H1 (cell line): ENCODE measurements at regions not wholly inside any gene's neighbourhood (a gene's known extent, or its start where the extent isn't known, plus 50 kb on each side); places are given as distances from the start of the nearest gene placed in this dataset.

Experiments
- CTCF ChIA-PET: fragments of 300-600 bp; sonication (Branson Sonifier 250); formaldehyde crosslinking; loops from one replicate; lab custom pipeline; 2021; ENCODE audit not compliant: partially characterized antibody; lab: Charles Lee
- POLR2A ChIA-PET: fragments of 300-600 bp; sonication (Branson Sonifier 250); formaldehyde crosslinking; loops from one replicate; lab custom pipeline; 2021; ENCODE audit warnings: inconsistent platforms; ENCODE audit not compliant: partially characterized antibody; lab: Charles Lee
- DNase-seq, 2 experiments: peaks; one replicate each; pipeline versions ENCODE4 v3.0.0 to v3.0.0-alpha.2; 2010 to 2022; ENCODE audit warnings: low spot score in 2 of 2, low read depth in 1 of 2, mixed read lengths in 1 of 2
- FAIRE-seq: peaks from 2 replicates; lab custom pipeline; 2011; peaks lifted over from hg19 to GRCh38; lab: Jason Lieb, UNC
- H2AFZ ChIP-seq: 2 replicates; pipeline ENCODE4 v1.8.1; 2012; ENCODE audit warnings: low read length, inconsistent platforms
- H2AK5ac ChIP-seq: 2 replicates; pipeline ENCODE4 v1.6.1; 2013; ENCODE audit warnings: low read depth, low read length
- H2BK120ac ChIP-seq: replicated peaks from 2 replicates; pipeline ENCODE3; 2013; ENCODE audit warnings: low read depth, low read length, inconsistent platforms
- H2BK12ac ChIP-seq: 2 replicates; pipeline ENCODE4 v1.6.1; 2013; ENCODE audit warnings: low read depth, low read length
- H2BK15ac ChIP-seq: 2 replicates; pipeline ENCODE4 v1.6.1; 2013; ENCODE audit warnings: low read length
- H2BK20ac ChIP-seq: 2 replicates; pipeline ENCODE4 v1.6.1; 2013; ENCODE audit warnings: low read length
- H2BK5ac ChIP-seq: 2 replicates; pipeline ENCODE4 v1.6.1; 2013; ENCODE audit warnings: low read depth, low read length
- H3K14ac ChIP-seq: 2 replicates; pipeline ENCODE4 v1.6.1; 2013; ENCODE audit warnings: inconsistent platforms; ENCODE audit not compliant: insufficient read length
- H3K18ac ChIP-seq: 2 replicates; pipeline ENCODE4 v1.6.1; 2013; ENCODE audit warnings: low read length; ENCODE audit errors: extremely low read depth
- H3K23ac ChIP-seq: 2 replicates; pipeline ENCODE4 v1.6.1; 2013; ENCODE audit warnings: inconsistent platforms; ENCODE audit not compliant: insufficient read length
- H3K23me2 ChIP-seq: 2 replicates; pipeline ENCODE4 v1.6.1; 2013; ENCODE audit warnings: low read depth, low read length
- H3K27ac ChIP-seq: 2 replicates; pipeline ENCODE4 v1.6.1; 2011; ENCODE audit warnings: low read depth, low read length, inconsistent platforms
- H3K27me3 ChIP-seq, 4 experiments: replicated peaks in 1 of 4; 1 replicate in 1 of 4; 2 replicates in 3 of 4; pipeline versions ENCODE4 v1.6.1 to v1.8.1; 2011 to 2013; ENCODE audit warnings: low read length in 3 of 4, mild to moderate bottlenecking in 3 of 4, inconsistent platforms in 2 of 4, mixed read lengths in 2 of 4, moderate library complexity in 1 of 4; ENCODE audit not compliant: control insufficient read depth in 3 of 4, insufficient read depth in 3 of 4; ENCODE audit errors: extremely low read depth in 1 of 4
- H3K36me3 ChIP-seq, 4 experiments: 2 replicates each; pipeline versions ENCODE4 v1.6.1 to v1.8.1; 2011 to 2013; ENCODE audit warnings: mild to moderate bottlenecking in 4 of 4, low read length in 3 of 4, moderate library complexity in 2 of 4, control low read depth in 1 of 4, inconsistent platforms in 1 of 4; ENCODE audit not compliant: insufficient read depth in 4 of 4, control insufficient read depth in 2 of 4
- H3K4ac ChIP-seq: replicated peaks from 2 replicates; pipeline ENCODE3; 2013; ENCODE audit warnings: low read length, low read depth, mixed read lengths, inconsistent platforms; ENCODE audit not compliant: insufficient read length
- H3K4me1 ChIP-seq, 4 experiments: replicated peaks in 1 of 4; 1 replicate in 1 of 4; 2 replicates in 3 of 4; pipeline versions ENCODE4 v1.6.1 to v1.8.1; 2011 to 2013; ENCODE audit warnings: low read length in 3 of 4, inconsistent platforms in 2 of 4, mixed read lengths in 1 of 4; ENCODE audit not compliant: insufficient read depth in 4 of 4, control insufficient read depth in 3 of 4
- H3K4me2 ChIP-seq, 2 experiments: 2 replicates each; pipeline versions ENCODE4 v1.6.1 to v1.8.1; 2011 to 2013; ENCODE audit warnings: low read depth in 2 of 2, low read length in 2 of 2, control low read depth in 1 of 2, inconsistent platforms in 1 of 2, mild to moderate bottlenecking in 1 of 2; ENCODE audit not compliant: insufficient read depth in 1 of 2
- H3K4me3 ChIP-seq, 4 experiments: fragments of 200-600, 300-600 bp in 1 of 4; sonication (generic), shearing (Covaris generic), sonication (Bioruptor Twin) in 1 of 4; 2 replicates each; pipeline versions ENCODE4 v1.5.1 to v1.8.1; 2011 to 2016; ENCODE audit warnings: low read length in 4 of 4, low read depth in 3 of 4, control low read depth in 2 of 4, inconsistent platforms in 2 of 4, mild to moderate bottlenecking in 2 of 4, mixed read lengths in 1 of 4, moderate library complexity in 1 of 4; ENCODE audit not compliant: insufficient read depth in 2 of 4; ENCODE audit errors: extremely low read depth in 1 of 4
- H3K56ac ChIP-seq: replicated peaks from 2 replicates; pipeline ENCODE3; 2013; ENCODE audit warnings: low read depth, mild to moderate bottlenecking, mixed read lengths, low read length, inconsistent platforms; ENCODE audit not compliant: insufficient read length
- H3K79me1 ChIP-seq: 2 replicates; pipeline ENCODE4 v1.6.1; 2013; ENCODE audit warnings: low read depth, low read length, control low read depth
- H3K79me2 ChIP-seq, 2 experiments: 2 replicates each; pipeline versions ENCODE4 v1.6.1 to v1.8.1; 2012 to 2013; ENCODE audit warnings: low read length in 2 of 2, mild to moderate bottlenecking in 2 of 2, inconsistent platforms in 1 of 2; ENCODE audit not compliant: insufficient read depth in 2 of 2, control insufficient read depth in 1 of 2
- H3K9ac ChIP-seq, 4 experiments: replicated peaks in 1 of 4; 1 replicate in 1 of 4; 2 replicates in 3 of 4; pipeline versions ENCODE4 v1.6.1 to v1.8.1; 2011 to 2013; ENCODE audit warnings: low read depth in 3 of 4, low read length in 3 of 4, control low read depth in 2 of 4, mild to moderate bottlenecking in 2 of 4, moderate library complexity in 2 of 4, inconsistent platforms in 1 of 4; ENCODE audit errors: extremely low read depth in 1 of 4
- H3K9me3 ChIP-seq, 2 experiments: 2 replicates each; pipeline versions ENCODE4 v1.6.1 to v1.8.1; 2012 to 2013; ENCODE audit warnings: mild to moderate bottlenecking in 2 of 2, moderate library complexity in 2 of 2, control low read depth in 1 of 2, inconsistent platforms in 1 of 2, low read depth in 1 of 2, low read length in 1 of 2, mixed read lengths in 1 of 2; ENCODE audit not compliant: insufficient read depth in 2 of 2
- H4K20me1 ChIP-seq, 2 experiments: replicated peaks in 1 of 2; 2 replicates each; pipeline versions ENCODE3 to v1.8.1; 2011 to 2013; ENCODE audit warnings: inconsistent platforms in 2 of 2, low read length in 2 of 2, mild to moderate bottlenecking in 1 of 2; ENCODE audit not compliant: insufficient read depth in 2 of 2, control insufficient read depth in 1 of 2
- H4K5ac ChIP-seq: 2 replicates; pipeline ENCODE4 v1.6.1; 2013; ENCODE audit warnings: low read length, low read depth, mixed read lengths, inconsistent platforms; ENCODE audit not compliant: insufficient read length
- H4K8ac ChIP-seq: 2 replicates; pipeline ENCODE4 v1.8.0; 2013; ENCODE audit warnings: mild to moderate bottlenecking, moderate library complexity, low read length, inconsistent platforms; ENCODE audit not compliant: insufficient read depth; ENCODE audit errors: extremely low read depth
- H4K91ac ChIP-seq: replicated peaks from 2 replicates; pipeline ENCODE3; 2013; ENCODE audit warnings: low read length, mixed read lengths, inconsistent platforms; ENCODE audit not compliant: insufficient read length
- EGR1 ChIP-seq: IDR thresholded peaks from 2 replicates; pipeline ENCODE4 v1.6.1; 2011; ENCODE audit warnings: low read depth, low read length, borderline replicate concordance
- EZH2 ChIP-seq: fragments of 200-600 bp; sonication (generic); IDR thresholded peaks from 2 replicates; pipeline ENCODE4 v1.7.1; 2012; ENCODE audit warnings: low read depth, mild to moderate bottlenecking, moderate library complexity, low read length, inconsistent platforms; ENCODE audit not compliant: severe bottlenecking
- NANOG ChIP-seq: IDR thresholded peaks from 2 replicates; pipeline ENCODE4 v1.6.1; 2011; ENCODE audit warnings: low read length, low read depth, mild to moderate bottlenecking, inconsistent platforms; ENCODE audit not compliant: insufficient read depth, poor library complexity, severe bottlenecking
- POLR2AphosphoS5 ChIP-seq: IDR thresholded peaks from 2 replicates; pipeline ENCODE4 v1.6.1; 2011; ENCODE audit warnings: low read depth, low read length
- RAD21 ChIP-seq, 2 experiments: IDR thresholded peaks in 1 of 2; conservative IDR thresholded peaks in 1 of 2; 2 replicates each; pipeline ENCODE4 v1.6.1; 2011; ENCODE audit warnings: low read depth in 2 of 2, low read length in 2 of 2, improper control_type of control experiment in 1 of 2, inconsistent platforms in 1 of 2, mild to moderate bottlenecking in 1 of 2, moderate library complexity in 1 of 2
- SIN3A ChIP-seq, 2 experiments: IDR thresholded peaks in 1 of 2; conservative IDR thresholded peaks in 1 of 2; 2 replicates each; pipeline ENCODE4 v1.6.1; 2011 to 2012; ENCODE audit warnings: low read length in 2 of 2, improper control_type of control experiment in 1 of 2, low read depth in 1 of 2, mild to moderate bottlenecking in 1 of 2
- SIRT6 ChIP-seq: IDR thresholded peaks from one replicate; pipeline ENCODE4 v1.7.1; 2012; ENCODE audit warnings: low read length, inconsistent platforms
- SP1 ChIP-seq: IDR thresholded peaks from 2 replicates; pipeline ENCODE4 v1.6.1; 2011; ENCODE audit warnings: low read depth, low read length
- SP4 ChIP-seq: IDR thresholded peaks from 2 replicates; pipeline ENCODE4 v1.6.1; 2012; ENCODE audit warnings: low read length, inconsistent platforms
- TEAD4 ChIP-seq: IDR thresholded peaks from 2 replicates; pipeline ENCODE4 v1.6.1; 2012; ENCODE audit warnings: low read depth, low read length, inconsistent platforms, mixed read lengths
- WGBS, 2 experiments: shearing (Covaris generic) in 1 of 2; methylation state at CpG; one replicate each; pipeline versions ENCODE4 v1.1.6 to v1.1.7; 2013 to 2015; ENCODE audit warnings: low lambda C conversion rate in 2 of 2, mixed read lengths in 2 of 2, inconsistent platforms in 1 of 2, low coverage in 1 of 2, missing lambda C conversion rate in 1 of 2; ENCODE audit not compliant: insufficient replicate concordance in 2 of 2, insufficient coverage in 1 of 2, insufficient read length in 1 of 2; ENCODE audit errors: extremely low coverage in 1 of 2, missing lambda C conversion rate in 1 of 2; 5-methylcytosine and 5-hydroxymethylcytosine counted together
- TF ChIP-seq, protein P1 (sequence below): IDR thresholded peaks from 2 replicates; pipeline ENCODE4 v1.6.1; 2012; ENCODE audit warnings: low read length, inconsistent platforms

DNA sequence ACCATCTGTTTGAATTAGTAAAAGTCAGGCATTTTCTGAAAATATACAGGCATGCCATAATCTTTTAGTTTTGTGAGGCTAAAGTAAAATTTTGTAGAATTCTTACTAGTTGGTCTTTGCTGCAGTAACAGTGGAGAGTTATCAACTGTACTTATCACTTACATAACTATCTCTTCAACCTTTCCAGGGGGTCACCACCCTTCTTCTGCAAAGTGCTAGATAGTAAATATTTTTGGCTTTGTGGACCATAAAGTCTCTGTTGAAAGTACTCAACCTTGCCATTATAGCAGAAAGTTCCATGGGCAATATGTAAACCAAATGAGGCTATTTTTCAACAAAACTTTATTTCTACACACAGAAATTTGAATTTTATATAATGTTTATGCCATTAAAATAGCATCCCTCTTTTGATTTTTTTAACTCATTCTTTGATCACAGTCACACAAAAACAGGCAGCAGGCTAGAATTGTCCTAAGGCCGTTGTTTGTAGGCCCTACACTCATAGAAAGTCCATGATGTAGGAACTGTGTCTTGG, 59.5 kb upstream of the KLF6 start:
- Histone ChIP-seq H3K36me3 (no peaks in the 10 kb centered on the region), H2BK15ac (no peak overlapping the region), H3K56ac (no peak overlapping the region), H2AFZ (no peak overlapping the region), H4K91ac (no peak overlapping the region), H3K4me1 (no peaks in the 10 kb centered on the region), H3K14ac (no peak overlapping the region), H3K4ac (no peak overlapping the region), H3K23me2 (no peaks in the 10 kb centered on the region), H2BK20ac (no peak overlapping the region), H2AK5ac (no peak overlapping the region), H3K9ac (no peak overlapping the region), H3K4me2 (no peak overlapping the region), H3K27ac (no peak overlapping the region), H3K18ac (no peak overlapping the region), H2BK12ac (no peak overlapping the region), H3K9me3 (no peaks in the 10 kb centered on the region), H2BK120ac (no peak overlapping the region), H4K8ac (no peak overlapping the region), H2BK5ac (no peak overlapping the region), H3K4me3 (no peak overlapping the region), H3K79me2 (no peaks in the 10 kb centered on the region), H3K27me3 (no peaks in the 10 kb centered on the region), H3K79me1 (no peaks in the 10 kb centered on the region), H4K20me1 (no peaks in the 10 kb centered on the region), H3K23ac (no peak overlapping the region), H4K5ac (no peak overlapping the region)
- CTCF ChIA-PET, result no interaction called here
- POLR2A ChIA-PET, result no interaction called here
- FAIRE-seq (no peak), DNase-seq (no peak)
- TF ChIP-seq SIRT6, result no peak
- TF ChIP-seq NANOG, result no peak
- TF ChIP-seq SP4, result no peak
- TF ChIP-seq TEAD4, result no peak
- TF ChIP-seq RAD21 (IDR thresholded peaks at IDR 0.05 in 1 of 2, conservative IDR thresholded peaks at IDR 0.05 in 1 of 2; ENCODE audit: low read depth in 2 of 2, low read length in 2 of 2), result no peak
- TF ChIP-seq POLR2AphosphoS5, result no peak
- TF ChIP-seq EZH2, result no peak
- no peak for TF ChIP-seq EGR1
- TF ChIP-seq, protein P1, sequence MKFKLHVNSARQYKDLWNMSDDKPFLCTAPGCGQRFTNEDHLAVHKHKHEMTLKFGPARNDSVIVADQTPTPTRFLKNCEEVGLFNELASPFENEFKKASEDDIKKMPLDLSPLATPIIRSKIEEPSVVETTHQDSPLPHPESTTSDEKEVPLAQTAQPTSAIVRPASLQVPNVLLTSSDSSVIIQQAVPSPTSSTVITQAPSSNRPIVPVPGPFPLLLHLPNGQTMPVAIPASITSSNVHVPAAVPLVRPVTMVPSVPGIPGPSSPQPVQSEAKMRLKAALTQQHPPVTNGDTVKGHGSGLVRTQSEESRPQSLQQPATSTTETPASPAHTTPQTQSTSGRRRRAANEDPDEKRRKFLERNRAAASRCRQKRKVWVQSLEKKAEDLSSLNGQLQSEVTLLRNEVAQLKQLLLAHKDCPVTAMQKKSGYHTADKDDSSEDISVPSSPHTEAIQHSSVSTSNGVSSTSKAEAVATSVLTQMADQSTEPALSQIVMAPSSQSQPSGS, result no peak
- TF ChIP-seq SIN3A (conservative IDR thresholded peaks at IDR 0.05 in 1 of 2, IDR thresholded peaks at IDR 0.05 in 1 of 2; ENCODE audit: low read depth in 1 of 2, low read length in 2 of 2), result no peak
- TF ChIP-seq SP1, result no peak
- WGBS, 2 experiments, result 100% methylated on average over 1 of the region's 1 CpG; no CpG with 5 or more reads in 1 of the 2 experiments
